PC-9 (cell line): ENCODE measurements at regions not wholly inside any gene's neighbourhood (a gene's known extent, or its start where the extent isn't known, plus 50 kb on each side); places are given as distances from the start of the nearest gene placed in this dataset.

Source experiments
- BruUV-seq: library from RNA; stranded (reverse); fragments of 400-500 nt; replicated peaks from 2 replicates; lab custom pipeline; 2021; lab: Mats Ljungman, UMichigan
- CTCF ChIA-PET: fragments of 300-600 bp; sonication (Branson Sonifier 250); formaldehyde crosslinking; loops from one replicate; lab custom pipeline; 2022; ENCODE audit warnings: antibody characterized with exemption; lab: Charles Lee
- POLR2A ChIA-PET: fragments of 300-600 bp; sonication (Branson Sonifier 250); formaldehyde crosslinking; loops from one replicate; lab custom pipeline; 2022; ENCODE audit warnings: antibody characterized with exemption; ENCODE audit not compliant: unreplicated experiment; lab: Charles Lee
- DNase-seq, 2 experiments: peaks; one replicate each; pipeline versions ENCODE4 v3.0.0 to v3.0.0-alpha.2; 2015 to 2022; ENCODE audit warnings: mixed read lengths in 1 of 2
- H2AFZ ChIP-seq: fragments of 200-600 bp; sonication (generic); 2 replicates; pipeline ENCODE4 v1.8.1; 2017; ENCODE audit warnings: antibody characterized with exemption
- H3F3A ChIP-seq: fragments of 200-600 bp; sonication (generic); 2 replicates; pipeline ENCODE4 v1.8.1; 2017; ENCODE audit warnings: antibody characterized with exemption, mild to moderate bottlenecking, low read depth; ENCODE audit not compliant: insufficient read depth
- H3K27ac ChIP-seq: fragments of 200-600 bp; sonication (generic); 2 replicates; pipeline ENCODE4 v1.6.1; 2016; ENCODE audit warnings: mixed run types
- H3K27me3 ChIP-seq: fragments of 200-600 bp; sonication (generic); 2 replicates; pipeline ENCODE4 v1.6.1; 2016; ENCODE audit warnings: low read depth, mixed run types; ENCODE audit not compliant: insufficient read depth
- H3K36me3 ChIP-seq: fragments of 200-600 bp; sonication (generic); 2 replicates; pipeline ENCODE4 v1.6.1; 2016; ENCODE audit warnings: low read depth, mixed run types
- H3K4me1 ChIP-seq: fragments of 200-600 bp; sonication (generic); replicated peaks from 2 replicates; pipeline ENCODE4 v1.6.1; 2016; ENCODE audit warnings: mixed run types; ENCODE audit not compliant: insufficient read depth
- H3K4me2 ChIP-seq: fragments of 200-600 bp; sonication (generic); 2 replicates; pipeline ENCODE4 v1.6.1; 2017; ENCODE audit warnings: mixed run types
- H3K4me3 ChIP-seq: fragments of 200-600 bp; sonication (generic); 2 replicates; pipeline ENCODE4 v1.6.1; 2016; ENCODE audit warnings: mixed run types
- H3K79me2 ChIP-seq: fragments of 200-600 bp; sonication (generic); 2 replicates; pipeline ENCODE4 v1.6.1; 2017; ENCODE audit warnings: low read depth, mixed run types
- H3K9me2 ChIP-seq: fragments of 200-600 bp; sonication (generic); 2 replicates; pipeline ENCODE4 v1.8.1; 2017; ENCODE audit warnings: mild to moderate bottlenecking; ENCODE audit not compliant: insufficient read depth
- H3K9me3 ChIP-seq: fragments of 200-600 bp; sonication (generic); 2 replicates; pipeline ENCODE4 v1.8.1; 2016; ENCODE audit warnings: low read depth; ENCODE audit not compliant: insufficient read depth
- H4K20me1 ChIP-seq: fragments of 200-600 bp; sonication (generic); 2 replicates; pipeline ENCODE4 v1.8.1; 2017; ENCODE audit not compliant: insufficient read depth
- EZH2 ChIP-seq: fragments of 200-600 bp; sonication (generic); IDR thresholded peaks from 2 replicates; pipeline ENCODE4 v1.8.0; 2017; ENCODE audit warnings: antibody characterized with exemption, low read depth
- intact Hi-C: fragments of 100-400 bp; cut with micrococcal nuclease; formaldehyde crosslinking; loops from one replicate; pipeline ENCODE4 v1.10.0; 2022; ENCODE audit not compliant: unreplicated experiment
- TF ChIP-seq, protein P1 (sequence below): fragments of 200-600 bp; sonication (generic); conservative IDR thresholded peaks from 2 replicates; pipeline ENCODE4 v1.6.1; 2017; ENCODE audit warnings: mixed run types, antibody characterized with exemption, mild to moderate bottlenecking, moderate library complexity

DNA sequence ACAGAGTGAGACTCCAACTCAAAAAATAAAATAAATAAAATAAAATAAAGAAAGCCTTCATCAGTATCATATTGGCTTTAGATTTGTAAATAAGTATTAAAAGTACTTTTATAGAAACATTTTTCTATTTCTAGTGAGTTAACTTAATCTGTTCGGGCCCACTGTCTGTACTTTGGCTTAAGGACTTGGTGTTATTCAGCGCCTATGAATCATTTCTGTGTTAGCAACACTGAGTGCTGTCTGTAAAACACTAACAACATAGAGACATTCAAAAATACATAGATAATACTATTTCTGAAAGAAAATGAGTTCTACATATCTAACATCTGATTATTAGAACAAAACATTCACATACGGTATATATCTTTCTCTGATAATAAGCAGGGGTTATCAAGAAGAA is 221.5 kb upstream of the CDH19 start:
- ChIA-PET POLR2A (no interaction called here), CTCF (no interaction called here)
- intact Hi-C loops = no loop called here
- no TSS peak for BruUV-seq
- TF ChIP-seq EZH2 = no peak
- TF ChIP-seq, protein P1, sequence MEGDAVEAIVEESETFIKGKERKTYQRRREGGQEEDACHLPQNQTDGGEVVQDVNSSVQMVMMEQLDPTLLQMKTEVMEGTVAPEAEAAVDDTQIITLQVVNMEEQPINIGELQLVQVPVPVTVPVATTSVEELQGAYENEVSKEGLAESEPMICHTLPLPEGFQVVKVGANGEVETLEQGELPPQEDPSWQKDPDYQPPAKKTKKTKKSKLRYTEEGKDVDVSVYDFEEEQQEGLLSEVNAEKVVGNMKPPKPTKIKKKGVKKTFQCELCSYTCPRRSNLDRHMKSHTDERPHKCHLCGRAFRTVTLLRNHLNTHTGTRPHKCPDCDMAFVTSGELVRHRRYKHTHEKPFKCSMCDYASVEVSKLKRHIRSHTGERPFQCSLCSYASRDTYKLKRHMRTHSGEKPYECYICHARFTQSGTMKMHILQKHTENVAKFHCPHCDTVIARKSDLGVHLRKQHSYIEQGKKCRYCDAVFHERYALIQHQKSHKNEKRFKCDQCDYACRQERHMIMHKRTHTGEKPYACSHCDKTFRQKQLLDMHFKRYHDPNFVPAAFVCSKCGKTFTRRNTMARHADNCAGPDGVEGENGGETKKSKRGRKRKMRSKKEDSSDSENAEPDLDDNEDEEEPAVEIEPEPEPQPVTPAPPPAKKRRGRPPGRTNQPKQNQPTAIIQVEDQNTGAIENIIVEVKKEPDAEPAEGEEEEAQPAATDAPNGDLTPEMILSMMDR = no peak
- Histone ChIP-seq H3K27ac (no peak overlapping the region), H3K36me3 (no peaks in the 10 kb centered on the region), H3K79me2 (no peaks in the 10 kb centered on the region), H3F3A (no peaks in the 10 kb centered on the region), H3K4me1 (no peaks in the 10 kb centered on the region), H4K20me1 (no peaks in the 10 kb centered on the region), H2AFZ (no peak overlapping the region), H3K9me2 (no peaks in the 10 kb centered on the region; the same call in none of the 2 replicates), H3K27me3 (no peaks in the 10 kb centered on the region), H3K4me3 (no peak overlapping the region), H3K4me2 (no peak overlapping the region), H3K9me3 (no peaks in the 10 kb centered on the region)
- DNase-seq = no peak

DNA sequence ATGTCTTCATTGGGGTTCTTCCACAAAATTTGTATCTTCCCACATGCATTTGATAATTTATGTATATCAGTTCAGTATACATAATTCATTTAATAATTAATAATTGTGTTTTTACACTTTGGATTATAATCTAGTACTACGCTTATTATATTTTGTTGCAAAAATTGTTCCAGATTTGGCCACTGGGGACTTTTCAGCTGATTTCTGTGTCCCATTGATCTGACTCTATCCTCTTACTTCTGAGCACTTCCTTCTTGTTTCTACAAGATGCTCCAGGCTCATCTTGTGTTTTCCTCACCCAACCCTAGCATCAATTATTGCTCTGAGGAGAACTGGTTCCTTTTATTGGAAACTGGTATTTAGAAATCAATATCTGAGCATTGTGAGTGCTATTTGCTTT is 215.3 kb upstream of the CDH19 start:
- no peak for TF ChIP-seq EZH2
- TF ChIP-seq, protein P1 = peak; percentile 38; the same call in 1 of the 2 replicates
- H3K9me2 ChIP-seq = peaks cover 3% of the 10 kb centered on the region; the same call in 1 of the 2 replicates
- no peaks in the 10 kb centered on the region for H3K27me3 ChIP-seq
- H3K79me2 ChIP-seq = no peaks in the 10 kb centered on the region
- CTCF ChIA-PET = no interaction called here
- no peaks in the 10 kb centered on the region for H3K36me3 ChIP-seq
- H3K4me2 ChIP-seq = no peak overlapping the region
- no TSS peak for BruUV-seq
- peaks cover 3% of the 10 kb centered on the region; the same call in 1 of the 2 replicates for H4K20me1 ChIP-seq
- intact Hi-C loops = no loop called here
- H3K9me3 ChIP-seq = no peaks in the 10 kb centered on the region; the same call in 1 of the 2 replicates
- no peak overlapping the region for H3K27ac ChIP-seq
- no peak overlapping the region for H3K4me3 ChIP-seq
- no peaks in the 10 kb centered on the region for H3F3A ChIP-seq
- POLR2A ChIA-PET = no interaction called here
- no peak for DNase-seq
- H2AFZ ChIP-seq = no peak overlapping the region
- no peaks in the 10 kb centered on the region for H3K4me1 ChIP-seq

- Histone ChIP-seq H3K9me3 (no peaks in the 10 kb centered on the region), H4K20me1 (peaks cover 3% of the 10 kb centered on the region; the same call in 1 of the 2 replicates), H3K4me1 (no peaks in the 10 kb centered on the region), H3K36me3 (no peaks in the 10 kb centered on the region), H2AFZ (no peak overlapping the region), H3K79me2 (no peaks in the 10 kb centered on the region), H3K4me2 (no peak overlapping the region), H3K27me3 (no peaks in the 10 kb centered on the region), H3K9me2 (peaks cover 4% of the 10 kb centered on the region; the same call in 1 of the 2 replicates), H3K27ac (no peak overlapping the region), H3F3A (no peaks in the 10 kb centered on the region), H3K4me3 (no peak overlapping the region)
- TF ChIP-seq EZH2 = no peak
- TF ChIP-seq, protein P1 = no peak
- CTCF ChIA-PET = no interaction called here
- intact Hi-C loops = no loop called here
- BruUV-seq = no TSS peak
- POLR2A ChIA-PET = no interaction called here
- DNase-seq = no peak
These were observed 209.2 kb upstream of the CDH19 start for GRCh38 chr18:66813138-66813537.
